ENCODE measurements at regions not wholly inside any gene's neighbourhood (a gene's known extent, or its start where the extent isn't known, plus 50 kb on each side); places are given as distances from the start of the nearest gene placed in this dataset.
A peak's percentile ranks its signal among the peaks of the same experiment; 100 is the strongest.
"Not testable (repeated sequence)": the region's sequence is repeated elsewhere in the genome, so short reads cannot be mapped to it uniquely, and the experiment has no call there.

DNA sequence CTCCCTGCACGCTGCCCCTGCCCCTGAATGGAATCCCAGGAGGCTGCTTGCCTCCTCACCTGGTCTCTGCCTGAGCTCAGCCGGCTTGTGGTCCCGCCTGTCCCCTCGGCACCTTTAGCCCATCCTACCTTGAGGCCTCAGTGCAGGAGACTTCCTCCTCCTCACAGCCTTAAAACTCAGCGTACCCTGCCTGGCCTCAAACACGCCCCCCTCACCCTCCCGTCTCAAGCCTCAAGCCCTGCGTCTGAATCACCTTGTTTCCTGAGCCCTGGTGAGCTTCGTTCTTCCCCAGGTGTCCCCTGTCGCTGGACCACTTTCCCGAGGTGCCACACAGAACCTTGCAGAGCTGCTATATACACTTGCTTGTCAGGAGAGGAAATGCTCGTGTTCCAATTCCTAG, 110.2 kb upstream of the SPIN1 start:
- DNase-seq, result no peak

DNA sequence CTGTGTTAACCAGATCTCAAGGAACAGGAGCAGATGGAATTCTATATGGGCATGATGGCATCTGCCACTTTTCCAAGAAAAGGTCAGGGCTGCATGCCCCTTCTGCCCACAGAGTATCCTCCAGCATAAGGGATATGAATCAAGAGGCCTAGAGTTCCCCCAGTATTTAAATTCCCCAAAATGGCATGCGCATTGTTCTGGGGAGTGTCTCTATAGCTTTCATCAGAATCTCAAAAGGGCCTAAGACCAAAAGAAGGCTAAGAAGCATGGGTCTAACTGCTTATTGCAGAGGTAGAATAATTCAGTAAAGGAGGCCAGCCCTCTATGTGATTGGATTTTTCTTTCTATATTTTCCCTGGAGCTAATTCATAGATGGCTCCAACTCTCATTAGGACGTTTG, 114.2 kb upstream of the SPIN1 start:
- DNase-seq, result no peak

DNA sequence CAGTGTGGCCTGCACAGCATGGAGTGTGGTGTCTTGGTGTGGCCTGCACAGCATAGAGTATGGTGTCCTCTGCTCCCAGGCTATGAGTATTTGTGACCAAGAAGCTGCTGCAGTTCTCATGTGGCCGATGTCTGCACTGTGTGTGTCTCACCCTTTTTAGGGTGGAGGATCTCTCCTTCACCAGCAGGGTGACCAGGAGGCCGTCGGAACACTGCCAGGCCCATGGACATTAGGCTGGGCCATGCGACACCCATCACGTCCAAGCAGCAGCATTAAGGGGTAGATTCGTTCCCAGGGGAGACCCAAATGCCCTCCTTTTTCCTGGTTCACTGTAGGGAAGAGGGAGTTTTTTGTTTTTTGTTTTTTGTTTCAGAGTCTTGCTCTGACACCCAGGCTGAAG, 115.3 kb upstream of the SPIN1 start:
- DNase-seq, result no peak

DNA sequence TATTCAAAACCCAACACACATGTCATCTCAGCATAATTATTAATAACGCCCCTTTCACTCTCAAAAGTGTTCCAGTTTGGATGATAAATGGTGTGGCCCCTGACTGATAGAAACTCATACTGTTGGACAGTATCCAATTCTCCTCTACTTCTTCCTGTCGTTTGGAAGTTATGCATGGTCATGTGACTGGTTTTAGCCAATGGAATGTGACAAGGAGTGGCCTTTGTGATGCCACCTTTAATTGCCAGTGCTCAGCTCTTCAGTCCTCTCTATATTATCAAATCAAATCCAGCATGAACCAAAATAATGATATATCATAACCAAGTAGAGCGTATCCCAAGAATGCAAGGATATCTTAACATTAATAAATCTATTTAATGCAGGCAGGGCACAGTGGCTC, 117.8 kb upstream of the SPIN1 start:
- peak; percentile 13 for DNase-seq

DNA sequence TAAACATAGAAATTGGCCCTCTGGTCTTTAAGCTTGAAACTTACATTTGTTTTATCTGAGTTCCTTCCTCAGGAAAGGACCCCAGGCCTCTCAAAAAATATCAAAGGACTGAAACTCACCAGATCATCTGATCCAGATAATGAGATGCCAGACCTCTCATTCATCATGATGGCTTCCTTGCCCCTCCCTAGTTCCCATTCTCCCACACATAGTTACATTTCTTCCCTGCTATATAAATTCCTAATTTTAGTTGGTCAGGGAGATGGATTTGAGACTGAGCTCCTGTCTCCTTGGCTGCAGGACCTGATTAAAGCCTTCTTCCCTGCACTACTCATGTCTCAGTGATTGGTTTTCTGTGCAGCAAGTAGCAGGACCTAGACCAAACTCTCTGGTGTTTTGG, 119.4 kb upstream of the SPIN1 start:
- DNase-seq, result no peak

DNA sequence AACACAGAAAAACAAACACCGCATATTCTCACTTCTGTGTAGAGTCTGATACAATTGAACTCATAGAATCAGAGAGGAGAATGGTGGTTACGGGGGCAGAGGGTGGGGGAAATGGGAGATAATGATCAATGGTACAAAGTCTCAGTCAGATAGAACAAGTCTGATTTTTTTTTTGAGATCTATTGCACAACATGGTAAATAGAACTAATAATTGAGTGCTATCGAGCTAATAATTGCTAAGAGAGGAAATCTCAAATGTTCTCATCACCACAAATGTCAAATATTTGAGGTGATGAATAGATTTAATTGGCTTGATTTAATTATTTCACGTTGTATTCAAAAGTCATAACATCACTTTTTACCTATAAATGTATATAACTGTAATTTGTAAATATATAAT, 121.0 kb upstream of the SPIN1 start:
- no peak for DNase-seq

DNA sequence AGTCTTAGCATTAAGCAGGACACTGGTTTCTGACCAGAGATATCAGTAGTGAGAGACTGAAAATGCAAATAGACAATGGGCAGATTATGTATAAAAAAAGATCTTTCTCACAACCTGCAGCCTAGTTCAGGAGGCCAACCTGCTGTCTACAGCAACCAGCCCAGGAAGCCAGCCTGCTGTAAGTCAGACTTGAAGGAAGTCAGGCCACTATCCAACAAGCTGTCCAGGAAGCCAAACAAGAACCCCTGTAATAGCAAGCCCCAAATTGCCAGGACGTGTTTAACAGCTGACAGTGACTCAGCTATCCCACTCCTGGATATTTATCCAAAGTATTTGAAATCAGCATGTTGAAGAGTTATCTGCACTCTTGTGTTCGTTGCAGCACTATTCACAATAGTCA, 121.8 kb upstream of the SPIN1 start:
- DNase-seq, result no peak

DNA sequence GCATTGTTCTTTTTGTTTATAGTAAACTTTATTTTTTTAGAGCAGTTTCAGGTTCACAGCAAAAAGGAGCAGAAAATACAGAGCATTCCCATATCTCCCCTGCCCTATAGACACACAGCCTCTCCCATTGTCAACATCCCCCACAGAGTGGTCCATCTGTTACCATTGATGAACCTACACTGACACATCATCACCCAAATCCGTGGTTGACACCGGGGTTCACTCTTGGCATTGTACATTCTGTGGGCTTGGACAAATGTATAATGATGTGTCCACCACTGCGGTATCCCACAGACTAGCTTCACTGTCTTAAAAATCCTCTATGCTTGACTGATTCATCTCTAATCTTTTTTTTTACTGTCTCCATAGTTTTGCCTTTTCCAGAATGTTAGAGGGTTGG, 120.7 kb upstream of the SPATA31C2 start:
- DNase-seq, result peak; percentile 7

DNA sequence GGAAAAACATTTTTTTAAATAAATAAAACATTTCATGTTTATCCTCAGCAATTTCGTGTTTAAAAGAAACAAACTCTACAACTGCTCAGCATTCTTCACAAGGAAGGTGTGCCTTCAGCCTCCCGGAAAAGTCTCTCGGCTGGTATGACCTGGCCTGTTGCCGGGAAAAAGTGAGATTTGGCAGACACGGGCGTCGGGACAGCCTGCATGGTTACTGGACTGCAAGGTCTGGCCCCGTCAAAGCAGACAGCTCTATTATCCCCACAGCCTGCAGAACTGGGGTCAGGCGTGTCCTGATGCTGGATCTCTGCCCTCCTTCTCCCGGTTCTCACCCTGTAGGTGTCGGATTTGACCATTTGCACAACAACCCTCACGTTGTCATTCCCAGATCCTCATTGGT, 120.3 kb upstream of the SPATA31C2 start:
- peak; percentile 9 for DNase-seq

DNA sequence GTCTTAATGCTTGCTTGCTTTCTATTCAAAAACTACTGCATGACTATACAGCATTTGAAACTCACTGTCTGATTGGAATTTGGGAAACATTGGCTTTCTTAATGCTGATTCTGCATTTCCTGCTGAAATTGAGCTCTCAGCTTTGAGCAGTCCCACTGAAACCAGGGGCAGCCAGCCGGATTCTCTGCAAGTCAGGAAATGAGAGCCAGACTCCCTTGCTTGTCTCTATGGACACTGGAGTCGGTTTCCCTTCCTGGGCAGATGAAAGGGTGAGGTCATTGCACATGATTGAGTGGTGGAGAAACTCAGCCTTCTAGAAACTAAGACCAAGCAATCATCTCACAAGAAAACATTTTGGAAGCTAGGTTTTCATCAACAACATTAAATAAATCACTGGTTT, 119.7 kb upstream of the SPATA31C2 start:
- peak; percentile 67 for DNase-seq

DNA sequence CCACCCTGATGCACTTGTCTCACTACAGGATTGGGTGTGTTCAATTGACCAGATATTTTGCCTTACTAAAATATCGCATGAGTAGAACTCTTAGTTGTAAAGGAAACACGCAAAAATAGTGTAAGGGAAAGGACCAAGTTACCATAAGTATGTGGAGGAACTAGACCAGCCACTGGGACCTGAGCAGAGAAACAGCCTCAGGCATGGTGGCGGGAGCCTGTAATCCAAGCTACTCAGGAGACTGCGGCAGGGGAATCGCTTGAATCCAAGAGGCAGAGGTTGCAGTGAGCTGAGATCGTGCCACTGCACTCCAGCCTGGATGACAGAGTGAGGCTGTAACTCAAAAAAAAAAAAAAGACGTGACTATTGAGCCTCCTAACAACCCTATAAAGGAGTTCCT, 117.9 kb upstream of the SPATA31C2 start:
- no peak for DNase-seq

DNA sequence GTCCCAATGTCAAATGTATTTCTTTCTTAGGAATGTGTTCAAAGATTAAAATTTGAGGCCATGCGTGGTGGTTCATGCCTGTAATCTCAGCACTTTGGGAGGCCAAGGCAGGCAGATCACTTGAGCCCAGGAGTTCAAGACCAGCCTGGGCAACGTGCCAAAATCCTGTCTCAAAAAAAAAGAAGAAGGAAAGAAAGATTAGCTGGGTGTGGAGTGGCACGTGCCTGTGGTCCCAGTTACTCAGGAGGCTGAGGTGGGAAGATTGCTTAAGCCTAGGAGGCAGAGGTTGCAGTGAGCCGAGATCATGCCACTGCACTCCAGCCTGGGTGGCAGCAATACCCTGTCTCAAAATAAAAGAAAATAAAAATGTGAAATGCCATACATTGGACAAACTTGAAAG, 117.5 kb upstream of the SPATA31C2 start:
- not testable (repeated sequence) for DNase-seq

DNA sequence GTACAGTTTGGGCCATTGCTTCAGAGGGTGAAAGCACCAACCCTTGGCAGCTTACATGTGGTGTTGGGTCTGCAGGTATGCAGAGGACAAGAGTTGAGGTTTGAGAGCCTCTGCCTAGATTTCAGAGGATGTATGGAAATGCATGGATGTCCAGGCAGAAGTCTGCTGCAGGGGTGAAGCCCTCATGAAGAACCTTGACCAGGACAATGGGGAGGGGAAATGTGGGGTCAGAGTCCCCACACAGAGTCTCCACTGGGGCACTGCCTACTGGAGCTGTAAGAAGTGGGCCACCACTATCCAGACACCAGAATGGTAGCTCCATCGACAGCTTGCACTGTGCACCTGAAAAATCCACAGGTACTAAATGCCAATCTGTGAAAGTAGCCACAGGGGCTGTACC, 113.6 kb upstream of the SPATA31C2 start:
- no peak for DNase-seq

DNA sequence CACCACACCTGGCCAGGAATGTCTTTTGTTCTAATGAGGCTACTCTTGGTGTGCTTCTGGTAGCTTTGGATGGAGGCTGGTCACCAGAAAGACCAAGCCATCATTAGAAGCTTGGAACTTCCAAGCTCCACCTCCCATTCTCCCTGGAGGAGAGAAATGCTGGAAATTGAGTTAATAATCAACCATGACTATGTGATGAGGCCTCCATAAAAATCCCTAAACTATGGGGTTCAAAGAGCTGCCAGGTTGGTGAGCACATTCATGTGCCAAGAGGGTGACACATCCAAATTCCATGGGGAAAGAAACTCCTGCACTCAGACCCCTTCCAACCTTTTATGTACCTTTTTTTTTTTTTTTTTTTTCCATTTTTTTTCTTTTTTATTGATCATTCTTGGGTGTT, 105.5 kb upstream of the SPATA31C2 start:
- no peak for DNase-seq

DNA sequence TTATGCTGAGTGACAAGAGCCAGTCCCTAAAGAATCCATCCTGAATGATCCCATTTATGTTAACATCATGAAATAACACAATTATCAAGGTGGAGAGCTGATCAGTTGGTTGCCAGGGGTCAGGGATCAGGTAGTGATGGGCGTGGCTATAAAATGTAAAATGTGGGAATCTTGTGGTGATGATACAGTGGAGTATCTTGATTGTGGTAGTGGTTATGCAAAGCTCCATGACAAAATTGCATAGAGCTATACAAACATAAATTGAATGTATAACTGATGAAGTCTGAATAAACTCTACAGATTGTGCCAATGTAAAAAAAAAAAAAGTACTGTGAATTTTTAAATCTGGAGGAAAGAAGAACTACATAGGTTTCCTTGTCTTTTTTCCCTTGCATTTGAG, 104.6 kb upstream of the SPATA31C2 start:
- no peak for DNase-seq

DNA sequence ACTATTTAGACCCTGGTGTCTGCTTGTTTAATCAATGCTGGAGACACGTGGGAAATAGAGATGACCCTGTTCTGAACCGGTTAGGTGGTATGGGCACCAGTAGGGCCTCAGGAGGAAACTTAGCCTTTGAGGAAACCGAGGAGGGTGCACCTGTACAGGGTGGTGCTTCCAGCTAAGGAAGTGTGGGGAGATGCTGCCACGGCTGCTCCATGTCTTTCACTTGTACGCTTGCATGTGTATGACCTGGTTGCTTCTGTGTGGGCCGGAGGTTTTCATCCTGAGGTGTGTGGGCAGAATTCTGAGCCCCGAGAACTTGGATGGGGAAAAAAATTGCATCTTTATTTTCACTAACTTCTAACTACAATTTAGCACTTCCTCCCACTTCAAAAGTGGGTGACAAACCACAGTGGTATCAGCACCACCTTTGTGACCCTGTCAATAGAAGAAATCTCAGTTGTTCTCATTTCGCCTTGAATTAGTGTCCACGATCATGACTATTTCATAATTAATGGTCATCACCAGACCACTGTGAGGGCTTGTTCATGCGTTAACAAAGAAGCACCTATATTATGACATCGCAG, 99.8 kb upstream of the SPATA31C2 start:
- DNase-seq, result no peak

DNA sequence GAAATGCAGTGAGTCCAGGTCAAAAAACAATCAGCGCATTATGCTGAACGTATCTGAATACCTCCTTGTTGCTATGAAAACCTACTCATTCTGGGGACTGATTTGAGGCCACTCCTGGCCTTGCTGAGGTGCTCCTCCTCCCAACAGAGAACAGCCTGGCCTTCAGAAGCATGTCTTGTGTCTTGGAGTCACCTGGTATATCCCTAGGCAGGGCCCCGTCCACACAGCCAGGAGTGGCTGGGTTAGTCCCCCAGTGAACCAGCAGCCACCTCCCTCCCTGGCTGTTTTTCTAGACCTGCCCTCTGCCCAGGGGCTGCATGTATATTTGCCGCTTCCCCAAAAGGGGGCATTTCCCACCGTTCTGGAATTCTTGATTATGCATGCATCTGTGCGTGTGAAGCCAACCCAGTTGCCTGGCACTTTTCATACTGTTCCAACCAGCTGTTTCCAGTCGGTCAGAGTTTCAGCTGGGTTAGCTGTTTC, 99.2 kb upstream of the SPATA31C2 start:
- no peak for DNase-seq

DNA sequence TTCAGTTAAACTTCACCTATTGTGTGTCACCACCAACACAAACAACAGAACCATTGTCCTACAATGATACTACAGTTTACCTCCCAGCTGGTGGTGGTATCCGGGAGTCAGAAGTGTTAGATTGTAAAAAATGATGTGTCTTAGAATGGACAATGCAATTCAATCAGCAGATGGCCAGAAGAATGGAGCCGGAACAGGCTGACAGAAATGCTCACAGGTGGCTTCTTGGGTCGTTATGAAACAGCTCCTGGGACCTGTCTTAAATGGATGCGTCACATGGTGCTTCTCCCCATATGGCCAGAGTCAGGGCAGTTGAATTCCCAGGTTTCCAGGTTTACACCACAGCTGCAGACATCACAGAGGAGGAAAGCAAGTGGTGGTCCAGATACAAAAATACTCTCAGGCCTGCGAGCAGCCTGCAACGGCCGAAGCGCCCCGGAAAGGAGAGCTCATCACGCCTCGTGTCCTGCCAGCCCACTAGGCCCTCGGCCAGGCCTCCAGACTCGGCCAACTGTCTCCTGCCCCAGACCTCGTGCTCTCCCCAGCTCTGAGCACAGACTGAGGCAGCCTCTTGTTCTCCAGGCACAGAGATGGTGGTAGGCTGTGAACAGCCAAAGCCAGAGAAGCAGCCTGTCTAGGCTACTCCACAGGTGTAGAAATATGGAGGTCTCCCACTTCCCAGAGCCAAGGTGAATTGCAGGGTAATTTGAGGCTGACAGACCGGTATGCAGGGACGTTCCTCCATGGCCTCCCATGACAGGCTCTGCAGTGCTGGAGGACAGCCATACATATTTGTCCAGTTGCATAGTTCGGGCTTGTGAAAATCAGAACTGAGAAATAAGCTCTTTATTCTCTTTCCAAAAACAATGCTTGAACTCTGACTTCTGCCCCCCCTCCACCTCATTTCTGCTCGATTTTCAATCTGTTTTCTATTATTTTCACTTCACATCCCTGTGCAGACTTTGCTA, 98.5 kb upstream of the SPATA31C2 start:
- DNase-seq, result peak; percentile 19

DNA sequence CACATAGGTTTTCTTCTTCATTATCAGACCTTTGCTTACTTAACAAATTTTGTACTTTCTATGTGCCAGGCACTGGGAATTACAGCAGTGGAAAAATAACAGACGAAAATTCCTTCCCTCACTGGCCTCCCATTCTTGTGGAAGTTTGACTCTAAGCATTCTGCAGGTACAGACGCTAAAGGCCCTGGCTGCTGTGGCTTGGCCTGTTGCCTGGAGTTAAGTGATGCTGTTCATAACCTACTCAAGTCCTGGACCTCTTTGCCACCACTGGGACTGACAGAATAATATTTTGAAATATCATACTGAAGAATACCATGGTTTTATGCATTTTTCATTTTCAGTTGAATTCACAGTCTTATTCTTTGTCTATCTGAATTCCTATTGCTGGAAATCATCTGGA, 97.3 kb upstream of the SPATA31C2 start:
- no peak for DNase-seq

DNA sequence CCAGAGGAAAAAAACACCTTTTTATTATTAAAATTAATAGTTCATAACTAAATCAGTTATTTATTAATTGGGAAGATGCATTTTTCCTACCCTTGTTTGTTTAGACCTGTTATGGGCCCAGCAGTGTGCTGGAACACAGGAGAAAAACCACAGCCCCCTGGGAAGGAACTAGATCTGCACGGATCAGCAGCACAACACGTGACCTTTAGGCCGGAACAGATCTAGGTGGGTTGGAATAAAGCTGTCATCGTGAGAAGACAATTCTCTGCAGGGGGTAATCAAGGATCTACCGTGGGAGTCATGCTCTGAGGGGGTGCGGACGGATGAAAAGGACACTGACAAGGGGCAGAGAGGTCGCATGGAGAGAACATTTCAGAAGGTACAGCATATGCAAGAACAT, 95.8 kb upstream of the SPATA31C2 start:
- DNase-seq, result no peak

DNA sequence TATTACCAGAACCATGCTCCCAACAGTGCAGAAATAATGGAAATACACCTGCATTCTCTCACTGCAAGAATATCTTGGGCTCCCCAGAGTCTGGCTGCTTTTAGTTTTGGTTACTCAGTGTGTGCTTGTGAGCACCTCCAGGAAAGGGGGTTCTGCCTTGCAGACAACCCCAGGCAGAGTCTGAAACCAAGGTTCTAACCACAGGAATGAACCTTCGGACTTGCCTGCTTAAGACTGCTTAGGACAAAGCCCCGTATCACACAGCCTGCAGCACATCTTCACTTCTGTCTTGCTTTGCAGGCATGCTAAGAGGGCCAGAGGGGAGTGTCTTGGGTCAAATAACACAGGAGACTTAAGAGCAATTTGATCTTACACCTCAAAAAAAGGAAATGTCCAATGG, 94.8 kb upstream of the SPATA31C2 start:
- DNase-seq, result no peak

DNA sequence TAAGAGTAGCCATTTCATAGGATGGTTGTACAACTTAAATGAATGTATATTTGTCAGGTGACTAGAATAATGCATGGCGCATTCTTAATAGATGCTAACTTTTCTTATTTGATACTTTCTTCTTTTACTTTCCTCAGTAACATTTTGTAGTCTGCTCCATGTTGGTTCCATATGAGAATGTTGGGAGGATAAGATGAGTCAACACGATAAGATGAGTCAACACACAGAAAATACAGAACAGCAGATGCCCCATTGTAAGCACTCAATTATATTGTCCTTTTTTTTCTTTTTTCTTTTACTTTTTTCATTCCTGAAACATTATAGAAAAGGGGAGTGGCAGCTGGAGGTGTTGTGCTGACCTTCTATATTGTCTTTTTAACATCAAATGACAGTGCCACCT, 92.3 kb upstream of the SPATA31C2 start:
- DNase-seq, result no peak

DNA sequence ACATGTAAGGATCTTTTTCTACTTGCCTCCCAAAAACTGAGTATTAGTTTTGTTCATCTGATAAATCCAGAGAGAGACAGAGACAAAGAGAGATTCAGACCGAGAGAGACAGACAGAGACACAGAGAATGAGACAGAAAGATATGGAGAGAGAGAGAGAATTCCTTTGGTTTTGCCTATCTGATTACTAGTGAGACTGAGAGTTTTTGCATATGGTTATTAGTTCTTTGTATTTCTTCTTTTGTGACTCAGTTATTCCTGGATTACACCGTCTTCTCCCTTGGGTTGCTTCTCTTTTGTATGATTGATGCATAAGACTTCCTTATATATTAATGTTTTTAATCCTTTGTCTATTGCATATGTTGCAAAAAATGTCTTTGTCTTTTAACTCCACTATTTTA, 91.2 kb upstream of the SPATA31C2 start:
- DNase-seq, result no peak

DNA sequence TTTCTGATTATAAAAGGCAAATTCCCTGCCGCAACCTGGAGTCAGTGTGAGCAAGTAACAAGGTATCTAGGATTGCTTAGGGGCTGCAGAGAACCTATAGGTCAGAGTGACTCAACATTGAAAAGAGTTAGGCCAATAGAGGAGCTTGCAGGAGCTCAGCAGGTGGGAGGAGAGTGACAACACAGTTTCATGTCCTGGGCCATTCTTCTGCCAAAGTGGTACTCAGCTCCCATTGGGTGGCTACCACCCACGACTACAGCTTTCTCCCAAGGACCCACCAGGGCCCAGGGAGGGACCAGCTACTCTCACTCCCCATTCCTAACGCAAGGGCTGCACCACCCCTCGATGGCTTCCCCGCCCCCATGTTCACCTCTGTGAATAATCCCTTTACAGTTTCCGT, 86.7 kb upstream of the SPATA31C2 start:
- DNase-seq, result no peak

DNA sequence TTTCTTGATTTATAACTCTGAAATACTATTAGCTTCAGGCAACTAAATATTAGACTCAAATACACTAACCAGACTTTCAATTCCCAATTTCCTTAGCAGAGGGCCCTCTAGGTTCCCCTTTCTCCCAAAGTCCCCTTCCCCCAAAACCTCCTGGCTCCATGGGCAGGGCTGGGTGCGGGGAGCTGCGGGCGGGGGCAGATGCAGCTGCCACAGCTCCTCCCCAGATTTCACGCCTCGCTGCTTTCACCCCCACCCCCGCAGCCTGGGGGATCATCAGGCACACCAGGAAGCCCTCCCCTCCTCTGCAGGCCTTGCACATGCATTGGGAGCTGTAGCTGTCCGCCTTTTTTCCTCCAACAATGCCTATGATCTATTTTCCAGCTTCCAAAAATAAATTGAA, 82.8 kb upstream of the SPATA31C2 start:
- DNase-seq, result no peak
